ENCODE measurements at regions not wholly inside any gene's neighbourhood (a gene's known extent, or its start where the extent isn't known, plus 50 kb on each side); places are given as distances from the start of the nearest gene placed in this dataset.

DNA sequence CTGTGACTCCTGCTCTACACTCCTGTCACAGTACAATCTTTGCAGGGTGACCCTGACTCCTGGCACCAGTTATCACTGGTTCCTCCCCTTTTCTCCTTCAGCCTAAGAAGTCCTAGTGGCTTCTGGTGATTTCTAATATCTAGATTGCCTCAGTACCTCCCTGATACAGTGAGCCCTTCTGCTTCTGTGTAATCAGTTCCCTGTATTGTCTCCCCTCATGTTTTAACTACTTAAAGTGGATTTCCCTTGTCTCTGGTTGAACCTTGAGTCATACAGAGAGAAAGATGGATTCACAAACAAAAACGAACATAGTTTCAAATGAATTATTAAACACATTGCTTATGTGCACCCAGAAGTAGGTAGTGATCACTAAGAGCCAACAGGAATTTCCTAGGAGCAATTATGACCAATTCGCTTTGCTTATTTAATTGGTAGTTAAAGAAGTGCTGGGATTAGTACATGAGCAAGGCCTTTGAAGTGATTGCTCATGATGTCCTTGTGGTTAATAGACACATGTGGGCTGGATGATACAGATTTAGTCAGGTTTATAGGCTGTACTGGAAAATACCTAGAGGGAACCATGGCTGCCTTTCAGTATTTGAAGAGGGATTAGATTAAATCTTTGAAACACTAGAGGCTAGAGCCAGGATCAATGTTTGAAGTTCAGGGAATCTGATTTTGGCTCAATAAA, 145.8 kb upstream of the MEF2C start:
- TF ChIP-seq POLR2AphosphoS5 (IDR thresholded peaks at IDR 0.05) (no peak), EP300 (IDR thresholded peaks at IDR 0.05) (no peak), POLR2A (IDR thresholded peaks at IDR 0.05) (no peak)
- TF ChIP-seq, protein P1, sequence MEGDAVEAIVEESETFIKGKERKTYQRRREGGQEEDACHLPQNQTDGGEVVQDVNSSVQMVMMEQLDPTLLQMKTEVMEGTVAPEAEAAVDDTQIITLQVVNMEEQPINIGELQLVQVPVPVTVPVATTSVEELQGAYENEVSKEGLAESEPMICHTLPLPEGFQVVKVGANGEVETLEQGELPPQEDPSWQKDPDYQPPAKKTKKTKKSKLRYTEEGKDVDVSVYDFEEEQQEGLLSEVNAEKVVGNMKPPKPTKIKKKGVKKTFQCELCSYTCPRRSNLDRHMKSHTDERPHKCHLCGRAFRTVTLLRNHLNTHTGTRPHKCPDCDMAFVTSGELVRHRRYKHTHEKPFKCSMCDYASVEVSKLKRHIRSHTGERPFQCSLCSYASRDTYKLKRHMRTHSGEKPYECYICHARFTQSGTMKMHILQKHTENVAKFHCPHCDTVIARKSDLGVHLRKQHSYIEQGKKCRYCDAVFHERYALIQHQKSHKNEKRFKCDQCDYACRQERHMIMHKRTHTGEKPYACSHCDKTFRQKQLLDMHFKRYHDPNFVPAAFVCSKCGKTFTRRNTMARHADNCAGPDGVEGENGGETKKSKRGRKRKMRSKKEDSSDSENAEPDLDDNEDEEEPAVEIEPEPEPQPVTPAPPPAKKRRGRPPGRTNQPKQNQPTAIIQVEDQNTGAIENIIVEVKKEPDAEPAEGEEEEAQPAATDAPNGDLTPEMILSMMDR (IDR thresholded peaks at IDR 0.05): no peak
